Glomerular visceral epithelial cell (primary cell): ENCODE measurements at regions not wholly inside any gene's neighbourhood (a gene's known extent, or its start where the extent isn't known, plus 50 kb on each side); places are given as distances from the start of the nearest gene placed in this dataset.
"Not testable (repeated sequence)": the region's sequence is repeated elsewhere in the genome, so short reads cannot be mapped to it uniquely, and the experiment has no call there.

Experiments
- DNase-seq: peaks from one replicate; pipeline ENCODE4 v3.0.0-alpha.2; 2016; ENCODE audit errors: extremely low spot score

GRCh38 chr19:30871979-30872378 is 477.3 kb downstream of the TSHZ3 start:
- DNase-seq: no peak

DNA sequence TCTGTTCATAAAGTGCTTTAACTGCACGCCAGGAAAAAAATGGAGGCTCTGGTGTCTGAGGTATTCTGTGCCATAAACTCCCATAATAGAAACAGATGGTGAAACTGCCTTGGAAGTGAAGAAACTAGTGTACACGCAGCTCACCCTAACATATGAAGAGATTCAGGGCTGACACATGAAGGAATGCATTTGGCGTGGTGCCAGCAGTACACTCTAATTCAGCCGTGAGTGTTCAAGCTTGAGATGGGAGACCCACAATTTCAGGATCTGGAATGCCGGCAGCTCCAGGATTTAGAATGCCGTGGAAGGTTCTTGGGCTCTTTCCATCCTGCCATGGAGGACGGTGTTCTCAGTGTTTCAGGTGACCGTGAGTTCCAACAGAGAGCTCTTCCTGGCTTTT is 478.4 kb downstream of the TSHZ3 start:
- no peak for DNase-seq

DNA sequence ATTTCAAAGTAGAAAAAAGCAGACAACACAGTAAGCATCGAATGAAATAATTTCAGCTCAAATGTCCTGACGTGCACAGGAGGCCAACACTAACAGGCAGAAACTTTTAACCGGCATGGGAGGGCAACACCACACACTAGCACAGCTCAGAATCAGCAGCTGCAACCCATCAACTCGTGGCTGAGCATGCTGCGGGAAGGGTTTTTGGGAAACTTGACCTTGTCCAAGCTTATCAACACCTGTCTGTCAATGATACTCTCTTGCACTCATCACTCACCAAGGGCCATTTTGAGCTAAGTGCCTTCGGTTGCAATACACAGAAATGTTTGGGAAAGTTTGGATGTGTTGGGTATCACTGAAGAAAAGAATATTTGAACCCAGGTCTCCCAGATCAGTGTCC is 483.7 kb downstream of the TSHZ3 start:
- no peak for DNase-seq

GRCh38 chr19:30864391-30865215 is 484.6 kb downstream of the TSHZ3 start:
- no peak for DNase-seq

- no peak for DNase-seq
Observed at GRCh38 chr19:30862876-30863275, 486.4 kb downstream of the TSHZ3 start.

- DNase-seq: no peak
Observed at GRCh38 chr19:30861919-30862318, 487.3 kb downstream of the TSHZ3 start.

DNA sequence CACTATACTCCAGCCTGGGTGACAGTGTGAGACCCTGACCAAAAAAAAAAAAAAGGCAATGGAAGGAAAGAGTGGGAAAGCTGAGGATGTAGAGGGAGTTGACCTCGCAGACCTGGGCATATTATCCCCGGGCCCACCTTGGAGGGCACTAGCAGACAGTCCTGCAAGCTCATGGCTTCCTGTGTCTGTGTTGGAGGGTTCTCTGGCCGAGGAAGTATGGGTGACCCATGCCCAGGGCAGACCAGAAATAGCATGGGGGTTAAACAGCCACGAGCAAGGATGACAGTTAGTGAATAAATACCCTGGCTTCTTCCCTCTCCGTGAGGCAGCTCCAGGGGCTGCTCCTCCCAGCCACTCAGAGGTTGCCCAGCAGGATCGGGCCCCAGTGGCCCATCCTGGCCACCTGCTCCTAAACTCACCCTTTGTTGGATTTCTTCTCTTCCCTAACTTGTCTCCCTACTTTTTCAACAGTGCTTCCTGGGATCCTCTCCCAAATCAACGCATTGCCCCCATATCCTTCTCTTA is 485.8 kb downstream of the ZNF536 start:
- DNase-seq: no peak

GRCh38 chr19:30857388-30857787 is 485.2 kb downstream of the ZNF536 start:
- no peak for DNase-seq

DNA sequence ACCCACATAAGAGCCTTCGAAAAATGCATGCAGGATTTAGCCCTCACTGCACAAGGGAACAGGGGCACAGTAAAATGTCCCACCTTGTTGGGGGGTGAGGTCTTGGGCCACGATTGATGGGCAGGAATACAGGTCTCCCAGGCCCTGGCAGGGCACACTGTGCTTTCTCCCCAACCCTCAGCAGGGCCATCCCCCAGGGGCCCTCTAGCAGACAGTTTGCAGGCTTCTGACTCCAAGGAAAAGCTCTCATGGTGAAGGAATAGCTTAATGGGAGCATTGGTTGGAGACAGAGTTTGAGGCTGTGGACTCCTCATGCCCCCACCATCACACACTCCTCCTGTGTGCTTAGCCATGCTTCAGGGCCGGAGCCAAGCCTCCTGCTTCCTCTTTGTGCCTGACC is 484.6 kb downstream of the ZNF536 start:
- DNase-seq: no peak

DNA sequence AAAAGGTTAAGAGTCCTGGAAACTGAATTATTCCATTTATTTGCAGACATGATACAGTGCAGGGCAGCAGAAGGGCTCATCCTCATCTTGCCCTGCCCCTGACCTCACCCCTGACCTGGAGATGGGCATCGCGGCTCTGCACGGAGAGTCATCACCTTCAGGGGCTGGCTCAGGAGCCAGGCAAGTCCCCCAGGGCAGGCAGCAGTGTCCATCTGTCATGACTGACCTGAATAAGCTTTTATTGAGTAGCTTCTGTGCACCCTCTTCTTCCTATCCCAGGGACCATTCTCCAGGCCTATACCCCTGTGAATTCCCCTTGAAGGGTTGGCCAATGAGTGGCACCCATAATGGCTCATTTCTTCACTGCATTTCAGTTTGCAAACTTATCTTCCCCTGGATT is 484.2 kb downstream of the ZNF536 start:
- DNase-seq: no peak

DNA sequence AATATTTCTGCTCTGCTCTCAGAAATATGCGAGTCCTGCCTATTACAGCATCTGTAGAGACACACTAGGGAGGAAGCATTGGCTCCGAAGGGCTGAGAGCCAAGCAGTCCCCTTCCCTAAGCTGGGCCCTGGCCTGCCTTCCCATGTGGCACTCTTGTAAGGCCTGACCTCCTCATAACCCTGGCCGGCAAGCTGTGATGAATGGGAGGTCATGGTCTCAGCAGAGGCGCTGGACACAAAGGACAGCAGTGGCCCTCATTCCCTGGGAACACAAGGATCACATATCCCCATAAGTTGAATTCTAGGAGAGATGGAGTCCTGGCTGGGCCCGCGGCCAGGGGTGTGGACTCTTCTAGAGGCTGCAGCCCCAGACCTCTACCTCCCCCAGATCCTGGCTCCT is 483.3 kb downstream of the ZNF536 start:
- DNase-seq: no peak

- no peak for DNase-seq
Observed at GRCh38 chr19:30854661-30855060, 482.5 kb downstream of the ZNF536 start.

DNA sequence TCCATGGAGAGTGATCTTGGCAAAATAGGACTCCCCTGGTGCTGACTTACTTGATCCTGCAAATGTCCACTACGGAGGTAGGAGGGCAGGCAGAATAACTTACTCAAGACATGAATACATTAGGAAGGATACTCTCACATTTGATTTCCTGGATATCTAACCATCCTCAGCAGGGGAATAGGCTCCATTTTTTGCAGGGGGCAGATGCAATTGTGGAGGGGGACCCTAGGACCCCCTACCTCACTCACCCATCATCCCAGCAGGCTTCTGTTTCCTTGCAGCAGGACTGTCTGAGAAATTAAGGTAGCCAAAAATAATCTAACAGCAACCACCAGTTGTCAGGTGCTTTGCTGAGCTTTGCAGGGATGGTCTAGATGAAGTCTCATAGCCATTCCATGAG is 482.0 kb downstream of the ZNF536 start:
- no peak for DNase-seq

GRCh38 chr19:30853036-30853435 is 480.9 kb downstream of the ZNF536 start:
- DNase-seq: no peak

DNA sequence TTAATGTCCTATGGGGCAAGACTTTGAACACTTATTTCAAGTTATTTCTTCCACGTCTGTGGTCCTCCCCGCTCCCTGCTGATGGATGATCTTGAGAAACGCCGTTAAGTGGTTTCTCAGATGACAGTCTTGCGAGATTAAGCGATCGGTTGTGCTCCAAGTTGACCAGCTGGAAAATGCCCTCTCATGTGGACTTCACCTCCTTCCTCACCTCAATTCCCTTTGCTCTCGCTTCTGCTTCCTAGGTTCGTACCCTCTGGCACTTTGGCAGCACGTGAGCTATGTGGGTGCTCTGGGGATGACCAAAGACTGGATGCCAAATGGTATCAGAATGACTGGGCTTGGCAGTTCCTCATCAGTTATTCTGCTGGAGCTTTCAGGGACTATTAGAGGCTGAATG is 480.0 kb downstream of the ZNF536 start:
- no peak for DNase-seq

DNA sequence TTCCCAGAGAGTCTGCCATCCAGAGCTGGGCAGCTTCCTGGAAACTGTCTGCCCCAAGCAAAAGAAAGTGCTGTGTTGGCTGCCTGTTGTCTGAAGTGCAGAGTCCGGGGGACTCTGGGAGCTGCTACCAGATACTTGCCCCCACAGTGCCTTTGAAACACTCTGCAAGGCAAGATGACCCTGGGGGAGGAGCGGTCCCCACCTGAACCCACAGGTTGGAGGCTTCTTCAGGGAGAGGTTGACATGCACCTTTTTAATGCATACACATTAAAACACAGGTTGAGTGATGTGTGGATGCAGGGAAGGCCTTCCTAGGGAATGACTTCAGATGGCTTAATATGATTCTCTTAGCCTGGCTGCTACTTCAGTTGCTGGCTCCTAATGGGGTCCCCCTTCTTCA is 479.5 kb downstream of the ZNF536 start:
- no peak for DNase-seq

DNA sequence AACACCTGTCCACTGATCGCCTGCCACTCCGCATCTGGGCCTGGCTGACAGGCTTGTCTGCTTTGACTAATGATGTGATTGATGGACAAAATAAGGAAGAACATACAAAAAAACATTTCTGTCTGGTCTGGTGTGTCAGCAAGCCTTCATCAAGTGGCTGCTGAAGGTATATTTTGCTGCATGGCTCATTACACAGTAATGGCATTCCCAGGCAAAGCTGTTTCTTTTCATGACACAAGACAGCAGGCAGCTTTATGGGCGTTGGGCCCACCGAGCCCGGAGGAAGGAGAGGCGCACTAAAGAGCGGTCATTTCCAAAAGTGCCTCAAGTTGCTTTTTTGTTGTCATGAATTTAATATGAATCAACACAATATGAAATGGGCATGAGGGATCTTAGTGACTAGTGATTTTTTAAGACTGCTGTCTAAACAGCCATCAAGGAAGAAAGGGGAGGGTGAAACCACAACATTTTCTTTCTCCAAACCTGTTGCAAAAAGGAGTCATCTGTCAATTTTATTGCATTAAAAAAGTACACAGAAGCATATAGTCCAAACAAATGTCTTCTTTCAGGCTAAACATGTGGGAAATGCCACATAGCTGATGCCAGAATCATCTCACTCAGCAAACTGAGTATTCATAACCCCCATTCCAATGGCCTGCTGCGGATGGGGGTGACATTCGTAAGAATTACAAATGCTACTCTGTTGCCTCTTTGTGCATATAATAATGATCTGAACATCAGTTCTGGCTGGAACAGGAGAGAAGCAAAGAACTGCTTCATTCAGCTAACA is 476.6 kb downstream of the ZNF536 start:
- no peak for DNase-seq

DNA sequence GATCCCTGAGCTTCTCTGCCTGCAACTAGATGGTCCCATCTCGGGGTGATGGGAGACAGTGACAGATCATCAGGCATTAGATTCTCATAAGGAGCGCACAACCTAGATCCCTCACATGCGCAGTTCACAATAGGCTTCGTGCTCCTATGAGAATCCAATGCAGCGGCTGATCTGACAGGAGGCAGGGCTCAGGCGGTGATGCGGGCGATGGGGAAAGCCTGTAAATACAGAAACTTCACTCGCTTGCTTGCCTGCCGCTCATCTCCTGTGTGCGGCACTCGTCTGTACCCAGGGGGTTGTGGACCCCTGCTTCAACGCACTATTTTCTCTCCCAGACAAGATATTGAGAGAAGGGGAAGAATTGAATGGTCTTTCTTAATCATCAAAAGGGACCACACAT is 473.9 kb downstream of the ZNF536 start:
- no peak for DNase-seq

DNA sequence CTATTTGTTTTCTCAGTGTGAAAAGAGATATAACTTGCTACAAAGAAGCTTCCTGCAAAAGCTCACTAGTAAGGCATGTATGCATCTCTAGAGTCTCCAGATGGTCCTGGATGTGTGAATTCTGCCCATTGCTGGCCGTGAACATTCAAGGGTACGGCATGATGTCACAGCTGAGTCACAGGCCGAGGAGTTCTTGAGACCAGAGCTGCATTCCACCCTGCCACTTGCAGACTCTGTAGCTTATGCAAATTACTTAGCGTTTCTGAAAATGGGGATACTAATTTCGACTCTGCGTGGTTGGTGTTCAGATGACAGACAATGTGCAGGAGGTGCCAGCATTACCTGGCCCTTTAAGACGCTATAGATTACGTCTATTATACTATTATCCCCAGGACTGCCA is 470.7 kb downstream of the ZNF536 start:
- DNase-seq: no peak

GRCh38 chr19:30841934-30842333 is 469.8 kb downstream of the ZNF536 start:
- DNase-seq: no peak

GRCh38 chr19:30830875-30831274 is 458.7 kb downstream of the ZNF536 start:
- no peak for DNase-seq

- DNase-seq: not testable (repeated sequence)
Observed at GRCh38 chr19:30825505-30825904, 453.3 kb downstream of the ZNF536 start.

DNA sequence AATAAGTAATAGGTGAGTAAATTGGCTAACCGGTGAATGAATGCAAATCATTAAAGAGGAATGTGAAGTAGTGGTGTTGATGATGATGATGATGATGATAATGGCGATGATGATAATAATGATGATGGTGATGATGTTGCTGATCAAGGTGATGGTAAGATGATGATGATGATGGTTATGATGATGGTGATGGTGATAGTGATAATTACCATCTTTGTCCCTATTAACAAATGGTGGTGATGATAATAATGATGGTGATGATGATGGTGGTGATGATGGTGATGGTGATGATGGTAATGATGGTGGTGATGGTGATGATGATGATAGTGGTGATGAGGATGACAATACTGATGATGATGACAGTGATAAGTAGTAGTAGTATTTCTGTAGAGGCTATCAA is 452.6 kb downstream of the ZNF536 start:
- DNase-seq: no peak
